Colonic mucosa (tissue), 4 donors: ENCODE measurements at regions not wholly inside any gene's neighbourhood (a gene's known extent, or its start where the extent isn't known, plus 50 kb on each side); places are given as distances from the start of the nearest gene placed in this dataset.

ENCODE experiments used
- DNase-seq: peaks from one replicate; pipeline ENCODE4 v3.0.0-alpha.2; 2020
- H3K27ac ChIP-seq: fragments of 200-600 bp; one replicate; pipeline ENCODE4 v1.8.0; 2021
- H3K27me3 ChIP-seq: fragments of 200-600 bp; one replicate; pipeline ENCODE4 v1.8.0; 2021
- H3K36me3 ChIP-seq: fragments of 200-600 bp; one replicate; pipeline ENCODE4 v1.8.0; 2021
- H3K4me1 ChIP-seq: fragments of 200-600 bp; one replicate; pipeline ENCODE4 v1.8.0; 2021; ENCODE audit warnings: mild to moderate bottlenecking
- H3K4me3 ChIP-seq: fragments of 200-600 bp; one replicate; pipeline ENCODE4 v1.8.0; 2021
- H3K9ac ChIP-seq, 2 donors: one replicate each; pipeline ENCODE4 v1.7.0; 2013; ENCODE audit warnings: control low read depth in 2 of 2, low read depth in 2 of 2, low read length in 2 of 2
- H3K9me3 ChIP-seq: fragments of 200-600 bp; one replicate; pipeline ENCODE4 v1.8.0; 2021
- intact Hi-C: fragments of 100-400 bp; cut with DNase I; formaldehyde crosslinking; loops from one replicate; pipeline ENCODE4 v1.14.1; 2022
- TF ChIP-seq, protein P1 (sequence below): fragments of 200-600 bp; IDR thresholded peaks from one replicate; pipeline ENCODE4 v1.8.0; 2022; ENCODE audit warnings: antibody characterized with exemption, mild to moderate bottlenecking
- donor health status: healthy.
- donor health status: DM: no; HTN: no; CAD: no.
- donor health status: DM: no; HTN: no; CAD: no.

DNA sequence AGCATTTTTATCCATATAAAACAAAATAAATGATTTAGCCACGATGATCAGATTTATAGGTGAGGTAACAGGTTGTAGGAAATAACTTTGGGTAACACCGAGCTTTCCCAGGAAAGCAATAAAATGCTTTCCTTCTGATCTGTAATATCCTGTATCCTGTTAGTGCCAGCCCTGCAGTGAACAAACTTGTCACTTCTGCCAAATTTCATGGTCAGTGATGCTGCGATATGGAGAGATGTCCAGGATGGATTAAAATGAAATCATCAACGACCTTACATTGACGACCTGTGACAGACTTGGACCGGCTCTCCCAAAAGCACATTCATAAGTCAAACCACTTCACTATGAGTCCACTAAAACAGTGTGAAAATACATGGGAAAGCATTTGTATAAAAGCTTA, 608.0 kb upstream of the NRP1 start:
- no peak overlapping the region for H3K4me3 ChIP-seq
- no peak for DNase-seq
- H3K4me1 ChIP-seq: no peaks in the 10 kb centered on the region
- H3K9me3 ChIP-seq: no peaks in the 10 kb centered on the region
- H3K9ac ChIP-seq: no peak overlapping the region
- intact Hi-C loops: no loop called here
- H3K36me3 ChIP-seq: no peaks in the 10 kb centered on the region
- no peaks in the 10 kb centered on the region for H3K27me3 ChIP-seq
- no peak overlapping the region for H3K27ac ChIP-seq
- TF ChIP-seq, protein P1, sequence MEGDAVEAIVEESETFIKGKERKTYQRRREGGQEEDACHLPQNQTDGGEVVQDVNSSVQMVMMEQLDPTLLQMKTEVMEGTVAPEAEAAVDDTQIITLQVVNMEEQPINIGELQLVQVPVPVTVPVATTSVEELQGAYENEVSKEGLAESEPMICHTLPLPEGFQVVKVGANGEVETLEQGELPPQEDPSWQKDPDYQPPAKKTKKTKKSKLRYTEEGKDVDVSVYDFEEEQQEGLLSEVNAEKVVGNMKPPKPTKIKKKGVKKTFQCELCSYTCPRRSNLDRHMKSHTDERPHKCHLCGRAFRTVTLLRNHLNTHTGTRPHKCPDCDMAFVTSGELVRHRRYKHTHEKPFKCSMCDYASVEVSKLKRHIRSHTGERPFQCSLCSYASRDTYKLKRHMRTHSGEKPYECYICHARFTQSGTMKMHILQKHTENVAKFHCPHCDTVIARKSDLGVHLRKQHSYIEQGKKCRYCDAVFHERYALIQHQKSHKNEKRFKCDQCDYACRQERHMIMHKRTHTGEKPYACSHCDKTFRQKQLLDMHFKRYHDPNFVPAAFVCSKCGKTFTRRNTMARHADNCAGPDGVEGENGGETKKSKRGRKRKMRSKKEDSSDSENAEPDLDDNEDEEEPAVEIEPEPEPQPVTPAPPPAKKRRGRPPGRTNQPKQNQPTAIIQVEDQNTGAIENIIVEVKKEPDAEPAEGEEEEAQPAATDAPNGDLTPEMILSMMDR: no peak

- intact Hi-C loops: no loop called here
Observed at GRCh38 chr10:33939892-33940291, 605.4 kb upstream of the NRP1 start.

DNA sequence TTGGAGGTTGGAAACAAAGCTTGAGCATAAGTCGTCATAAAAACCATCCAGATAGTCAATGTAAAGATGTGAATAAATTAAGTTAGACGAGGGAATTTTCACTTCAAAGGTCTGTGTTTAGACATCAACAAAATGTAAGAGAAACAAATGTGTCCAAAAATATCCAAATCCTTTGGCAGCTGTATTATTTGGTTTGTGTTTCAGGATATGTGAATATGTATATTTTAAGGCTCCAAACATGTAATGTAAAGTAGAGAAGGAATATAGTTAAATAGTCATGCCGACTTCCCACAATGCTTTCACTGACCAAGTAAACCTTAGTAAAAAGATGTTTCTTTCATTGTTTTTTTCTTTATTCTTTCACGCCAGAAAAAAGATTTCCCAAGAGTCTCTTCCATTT, 604.9 kb upstream of the NRP1 start:
- no peak for DNase-seq
- no peaks in the 10 kb centered on the region for H3K4me1 ChIP-seq
- TF ChIP-seq, protein P1: no peak
- no peak overlapping the region for H3K9ac ChIP-seq
- H3K4me3 ChIP-seq: no peak overlapping the region
- no peaks in the 10 kb centered on the region for H3K36me3 ChIP-seq
- no peaks in the 10 kb centered on the region for H3K9me3 ChIP-seq
- no peaks in the 10 kb centered on the region for H3K27me3 ChIP-seq
- no peak overlapping the region for H3K27ac ChIP-seq
- intact Hi-C loops: no loop called here

More at GRCh38 chr10:33939892-33940291, 605.4 kb upstream of the NRP1 start:
- H3K4me3 ChIP-seq: no peak overlapping the region
- no peaks in the 10 kb centered on the region for H3K9me3 ChIP-seq
- H3K27me3 ChIP-seq: no peaks in the 10 kb centered on the region
- no peak overlapping the region for H3K27ac ChIP-seq
- no peak overlapping the region for H3K9ac ChIP-seq
- no peaks in the 10 kb centered on the region for H3K36me3 ChIP-seq
- TF ChIP-seq, protein P1: no peak
- DNase-seq: no peak
- no peaks in the 10 kb centered on the region for H3K4me1 ChIP-seq

GRCh38 chr10:33938001-33938400, 603.5 kb upstream of the NRP1 start:
- Histone ChIP-seq H3K4me3 (no peak overlapping the region), H3K27ac (no peak overlapping the region), H3K36me3 (no peaks in the 10 kb centered on the region), H3K9me3 (no peaks in the 10 kb centered on the region), H3K9ac (no peak overlapping the region), H3K4me1 (no peaks in the 10 kb centered on the region), H3K27me3 (no peaks in the 10 kb centered on the region)
- DNase-seq: no peak
- intact Hi-C loops: no loop called here
- TF ChIP-seq, protein P1: no peak

DNA sequence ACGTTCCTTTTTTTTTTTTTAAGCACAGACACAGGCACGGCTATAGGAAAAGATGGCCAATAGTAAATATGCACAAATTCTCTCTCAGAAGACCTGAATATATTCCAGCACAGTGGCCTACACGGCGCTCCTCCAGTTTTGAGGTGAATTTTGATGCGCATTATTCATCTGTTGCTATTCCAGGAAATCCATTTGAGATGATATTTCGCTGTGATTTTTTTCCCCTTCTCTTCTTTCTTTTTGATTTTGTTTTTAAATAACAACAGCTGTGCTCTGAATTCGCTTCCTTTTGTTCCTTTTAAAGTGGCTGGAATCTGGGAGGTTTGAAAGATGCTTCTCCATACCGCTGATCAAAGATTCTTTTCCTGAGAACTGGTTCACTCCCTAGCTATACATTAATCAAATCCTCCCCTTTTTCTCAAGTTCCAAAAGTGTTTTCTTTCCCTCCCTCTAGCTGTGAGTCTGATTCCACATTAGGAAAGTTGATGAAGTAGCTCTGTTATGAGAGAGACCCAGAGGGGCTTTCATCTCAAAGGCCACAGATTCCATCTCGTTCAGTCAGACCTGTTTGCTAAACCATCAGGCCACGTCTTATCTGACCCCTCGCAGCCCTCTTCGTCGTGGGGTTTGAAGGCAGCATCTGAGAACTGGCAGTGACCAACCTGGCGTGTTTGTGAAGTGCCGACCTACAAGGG, 602.7 kb upstream of the NRP1 start:
- no peak overlapping the region for H3K4me3 ChIP-seq
- H3K9ac ChIP-seq: no peak overlapping the region
- DNase-seq: no peak
- no peaks in the 10 kb centered on the region for H3K9me3 ChIP-seq
- H3K27me3 ChIP-seq: no peaks in the 10 kb centered on the region
- H3K27ac ChIP-seq: no peak overlapping the region
- H3K36me3 ChIP-seq: no peaks in the 10 kb centered on the region
- TF ChIP-seq, protein P1: no peak
- intact Hi-C loops: no loop called here
- no peaks in the 10 kb centered on the region for H3K4me1 ChIP-seq
